KOPT-K1 (cell line): ENCODE measurements at regions not wholly inside any gene's neighbourhood (a gene's known extent, or its start where the extent isn't known, plus 50 kb on each side); places are given as distances from the start of the nearest gene placed in this dataset.

Experiments
- H3K27ac ChIP-seq: fragments of 200-600 bp; sonication (generic); 2 replicates; pipeline ENCODE4 v1.5.1; 2016; ENCODE audit warnings: antibody characterized with exemption, mild to moderate bottlenecking, low read depth, low read length; ENCODE audit not compliant: poor library complexity, severe bottlenecking
- H3K36me3 ChIP-seq: fragments of 200-600 bp; sonication (generic); 2 replicates; pipeline ENCODE4 v1.5.1; 2017; ENCODE audit warnings: antibody characterized with exemption, mild to moderate bottlenecking, low read length, moderate library complexity; ENCODE audit not compliant: insufficient read depth
- H3K9me3 ChIP-seq: fragments of 200-600 bp; sonication (generic); 2 replicates; pipeline ENCODE4 v1.5.1; 2017; ENCODE audit warnings: antibody characterized with exemption, low read length, mild to moderate bottlenecking; ENCODE audit not compliant: insufficient read depth, poor library complexity, severe bottlenecking

DNA sequence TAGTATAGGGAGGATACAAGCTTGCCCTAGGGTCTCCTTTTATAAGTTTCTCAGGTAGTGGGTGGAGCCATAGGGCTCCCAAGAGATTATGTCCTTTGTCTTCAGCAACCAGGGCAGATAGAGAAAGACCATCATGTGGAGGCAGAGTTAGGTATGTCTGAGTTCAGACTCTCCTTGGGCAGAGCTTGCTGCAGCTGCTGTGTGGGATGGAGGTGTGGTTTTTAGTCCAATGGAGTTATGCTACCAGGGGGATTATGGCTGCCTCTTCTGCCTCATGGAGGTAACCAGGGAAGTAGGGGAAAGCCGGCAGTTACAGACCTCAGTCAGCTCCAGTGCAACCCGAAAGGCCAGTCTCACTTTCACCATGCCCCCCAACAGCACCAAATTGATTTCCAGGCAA lies 220.5 kb downstream of the NECTIN3 start:
- H3K9me3 ChIP-seq, result no peaks in the 10 kb centered on the region
- H3K27ac ChIP-seq, result peak overlapping the region; percentile 21
- no peaks in the 10 kb centered on the region for H3K36me3 ChIP-seq

DNA sequence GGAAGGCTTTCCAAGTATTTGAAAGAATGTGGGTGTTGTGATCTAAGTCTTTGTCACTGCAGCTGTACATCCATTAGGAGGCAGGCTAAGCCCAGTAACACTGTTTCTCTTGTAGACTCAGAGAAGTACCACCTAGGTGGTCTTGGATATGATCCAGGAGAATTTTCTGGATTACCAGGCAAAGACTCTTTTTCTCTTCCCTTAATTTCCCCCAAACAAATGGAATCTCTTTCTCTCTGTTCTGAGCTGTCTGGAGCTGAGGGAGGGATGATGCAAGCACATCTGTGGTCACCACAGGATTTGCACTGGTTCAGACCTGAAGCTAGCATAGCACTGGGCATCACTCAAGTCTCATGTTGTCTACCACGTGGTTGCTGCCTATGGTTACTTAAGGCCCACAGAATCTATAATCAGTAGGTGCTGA lies 227.6 kb downstream of the NECTIN3 start:
- H3K9me3 ChIP-seq, result no peaks in the 10 kb centered on the region
- no peaks in the 10 kb centered on the region for H3K36me3 ChIP-seq
- peak overlapping the region; percentile 79 for H3K27ac ChIP-seq

DNA sequence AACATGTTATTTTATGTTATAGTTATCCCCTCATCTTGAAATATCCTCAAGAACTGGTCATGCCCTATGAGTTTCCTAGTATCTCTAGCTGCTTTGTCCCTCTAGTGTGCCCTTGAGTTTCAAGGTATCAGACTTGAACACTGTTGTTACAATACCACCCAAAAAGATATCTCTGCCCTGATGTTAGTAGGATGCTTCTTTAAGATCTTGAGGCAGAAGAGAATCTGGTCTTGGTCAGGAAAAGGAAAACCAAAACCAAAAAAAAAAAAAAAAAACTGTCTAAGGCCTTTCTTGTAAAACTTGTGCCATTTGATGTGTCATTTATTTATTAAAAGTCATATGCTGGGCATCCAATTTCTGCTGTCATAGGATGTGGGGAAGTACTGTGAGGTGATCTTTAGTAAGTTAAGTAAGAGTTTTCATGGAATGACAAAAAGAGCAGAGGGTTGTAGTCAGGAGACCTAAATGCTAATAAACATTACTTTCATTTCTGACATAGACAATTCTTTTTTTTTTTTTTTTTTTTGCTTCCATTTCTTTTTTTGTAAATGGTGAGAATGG lies 229.7 kb downstream of the NECTIN3 start:
- no peaks in the 10 kb centered on the region for H3K9me3 ChIP-seq
- H3K36me3 ChIP-seq, result no peaks in the 10 kb centered on the region
- peak overlapping the region; percentile 79 for H3K27ac ChIP-seq

DNA sequence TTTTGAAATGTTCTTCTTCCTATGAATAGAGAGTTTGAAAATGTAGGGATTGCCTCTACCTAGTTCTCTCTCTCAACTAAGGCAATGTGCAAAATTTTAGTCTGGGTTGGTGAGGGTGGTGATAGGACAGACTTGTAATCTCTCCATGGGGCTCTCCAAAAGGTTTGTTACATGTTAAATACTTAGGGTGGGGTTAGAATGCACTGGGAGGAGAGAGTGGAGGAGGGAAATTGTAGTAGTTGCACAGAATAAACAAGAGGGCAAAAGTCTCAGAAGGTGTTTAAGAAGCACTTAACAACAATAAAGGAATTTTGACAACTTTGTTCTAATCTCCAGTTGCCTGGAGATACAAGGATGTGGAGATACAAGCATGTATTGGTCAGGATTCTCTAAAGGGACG lies 230.4 kb downstream of the NECTIN3 start:
- Histone ChIP-seq H3K27ac (peak overlapping the region; percentile 79), H3K9me3 (no peaks in the 10 kb centered on the region), H3K36me3 (no peaks in the 10 kb centered on the region)

DNA sequence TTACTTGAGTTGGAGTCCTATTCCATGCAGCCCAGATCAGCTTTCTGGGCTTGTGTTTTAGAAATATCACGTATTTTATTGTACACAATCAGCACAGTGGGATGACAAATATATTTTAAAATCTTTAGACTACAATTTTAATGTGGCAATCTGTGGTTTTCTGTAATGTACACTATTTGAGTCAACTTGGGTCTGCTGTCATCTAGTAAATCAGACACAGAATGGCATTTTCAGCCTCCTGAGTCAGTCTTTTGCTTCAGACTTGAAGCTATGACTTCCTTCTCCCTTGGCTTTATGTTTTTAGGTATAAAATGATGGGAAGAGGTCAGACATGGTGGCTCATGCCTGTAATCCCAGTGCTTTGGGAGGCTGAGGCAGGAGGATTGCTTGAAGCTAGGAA lies 232.1 kb downstream of the NECTIN3 start:
- Histone ChIP-seq H3K27ac (peak overlapping the region; percentile 79), H3K9me3 (no peaks in the 10 kb centered on the region), H3K36me3 (no peaks in the 10 kb centered on the region)

DNA sequence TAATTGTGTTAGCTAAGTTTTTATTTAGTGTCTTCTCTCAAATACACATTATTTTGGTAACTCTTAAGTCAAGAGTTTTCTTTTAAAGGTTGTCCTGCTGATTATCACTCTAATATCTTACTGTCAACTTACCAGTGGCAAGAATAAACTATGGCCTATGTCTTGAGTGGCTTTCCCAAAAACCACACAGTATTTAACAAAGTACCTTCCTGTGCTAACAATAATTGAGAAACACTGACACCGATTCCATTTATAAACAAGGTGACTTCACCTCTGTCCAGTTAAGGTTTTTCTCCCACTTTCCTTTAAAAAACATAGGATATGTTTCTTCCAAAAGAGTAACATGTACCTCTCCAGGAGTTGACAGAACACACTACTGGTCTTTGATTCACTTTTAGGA lies 234.3 kb upstream of the CD96 start:
- peak overlapping the region; percentile 97 for H3K27ac ChIP-seq
- H3K36me3 ChIP-seq, result no peaks in the 10 kb centered on the region
- no peaks in the 10 kb centered on the region for H3K9me3 ChIP-seq

DNA sequence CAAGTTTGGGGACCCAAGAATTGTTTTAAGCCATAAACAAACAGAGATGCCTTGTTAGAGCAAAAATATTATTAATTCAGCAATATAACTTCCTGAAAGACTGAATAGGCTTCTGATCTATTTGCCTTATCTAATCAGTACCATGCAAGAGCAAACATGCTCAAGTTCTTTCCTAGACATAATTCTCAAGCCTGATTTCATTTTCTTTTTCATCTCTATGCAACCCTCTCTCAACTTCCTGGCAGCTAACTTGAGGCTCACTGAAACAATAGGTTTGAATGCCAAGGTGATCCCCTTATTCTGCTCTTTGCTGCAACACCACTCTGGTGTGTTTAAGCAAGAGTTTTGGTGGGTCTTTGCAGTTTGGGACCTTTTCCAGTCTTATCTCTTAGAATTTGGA lies 230.9 kb upstream of the CD96 start:
- peak overlapping the region; percentile 97 for H3K27ac ChIP-seq
- no peaks in the 10 kb centered on the region for H3K36me3 ChIP-seq
- no peaks in the 10 kb centered on the region for H3K9me3 ChIP-seq

DNA sequence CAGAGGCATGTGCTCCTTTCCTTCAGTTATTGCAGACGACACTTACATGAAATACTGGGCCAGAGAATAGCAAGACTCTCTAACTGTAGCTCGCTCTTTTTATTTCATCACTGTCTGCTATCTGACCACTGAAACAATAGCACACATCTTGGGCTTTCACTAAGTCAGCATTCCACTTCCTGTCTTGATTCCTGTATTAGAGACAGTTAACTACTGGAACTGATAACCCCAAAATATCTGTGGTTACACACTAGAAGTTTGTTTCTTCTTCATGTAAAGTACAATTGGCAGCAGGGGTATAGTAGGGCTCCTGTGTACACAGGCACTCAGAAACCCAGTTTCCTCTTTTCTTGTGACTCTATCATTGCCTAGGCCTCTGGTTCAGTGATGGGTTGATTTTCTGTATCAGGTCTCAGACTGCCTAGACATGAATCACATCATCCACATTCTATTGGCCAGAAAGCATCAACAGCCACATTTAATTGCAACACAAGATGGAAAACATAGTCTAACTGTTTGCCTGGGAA lies 230.2 kb upstream of the CD96 start:
- Histone ChIP-seq H3K9me3 (no peaks in the 10 kb centered on the region), H3K27ac (peak overlapping the region; percentile 97), H3K36me3 (no peaks in the 10 kb centered on the region)

DNA sequence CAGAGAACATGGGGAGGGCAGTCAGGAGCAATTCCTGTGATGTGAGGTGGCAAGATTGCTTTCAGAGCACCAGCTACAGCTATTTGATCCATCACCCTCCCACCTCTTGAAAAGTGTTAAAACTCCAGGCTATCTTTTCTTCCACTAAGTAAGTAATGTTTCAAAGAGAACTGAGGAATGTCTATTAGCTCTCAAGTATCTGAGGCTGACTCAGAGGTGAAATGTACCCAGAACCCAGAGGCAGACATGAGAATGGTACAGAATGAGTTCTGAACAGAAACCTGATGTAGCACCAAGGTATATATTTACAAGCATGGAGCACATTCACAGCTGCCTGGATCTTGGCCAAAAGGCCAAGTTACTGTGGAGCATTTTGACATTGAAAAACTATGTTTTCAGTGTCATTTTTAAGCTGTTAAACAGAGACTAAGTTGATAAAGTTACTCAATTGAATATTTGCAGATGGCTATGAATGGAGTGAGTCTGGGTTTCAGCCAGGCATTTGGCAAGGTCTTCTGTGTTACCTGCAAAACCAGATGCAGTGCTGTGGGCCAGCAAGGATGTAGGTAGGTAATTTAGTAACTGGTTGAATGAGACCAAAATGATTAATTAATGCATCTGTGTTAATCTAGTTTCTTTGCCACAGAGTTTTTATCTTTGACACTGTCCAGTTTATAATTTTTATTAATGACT lies 227.7 kb upstream of the CD96 start:
- H3K36me3 ChIP-seq, result no peaks in the 10 kb centered on the region
- H3K9me3 ChIP-seq, result no peaks in the 10 kb centered on the region
- H3K27ac ChIP-seq, result peak overlapping the region; percentile 97

DNA sequence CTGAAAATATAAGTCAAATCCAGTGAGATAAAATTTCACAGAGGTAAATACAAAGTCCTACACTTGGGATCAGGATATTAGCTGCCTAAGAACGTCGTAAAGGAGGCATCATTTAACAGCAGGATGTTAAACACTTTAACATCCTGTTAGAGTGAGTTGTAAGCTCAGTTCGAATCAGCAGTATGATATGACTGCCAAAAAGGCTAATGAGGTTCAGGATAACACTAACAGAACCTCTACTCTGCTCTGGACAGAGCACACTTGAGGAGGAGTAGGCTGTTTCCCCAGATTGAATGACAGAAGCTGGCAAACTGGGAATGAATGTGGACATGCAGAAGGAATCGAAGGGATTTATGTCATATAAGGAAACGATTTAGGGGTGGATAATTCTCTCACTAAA lies 227.1 kb upstream of the CD96 start:
- H3K27ac ChIP-seq, result peak overlapping the region; percentile 97
- no peaks in the 10 kb centered on the region for H3K36me3 ChIP-seq
- H3K9me3 ChIP-seq, result no peaks in the 10 kb centered on the region

DNA sequence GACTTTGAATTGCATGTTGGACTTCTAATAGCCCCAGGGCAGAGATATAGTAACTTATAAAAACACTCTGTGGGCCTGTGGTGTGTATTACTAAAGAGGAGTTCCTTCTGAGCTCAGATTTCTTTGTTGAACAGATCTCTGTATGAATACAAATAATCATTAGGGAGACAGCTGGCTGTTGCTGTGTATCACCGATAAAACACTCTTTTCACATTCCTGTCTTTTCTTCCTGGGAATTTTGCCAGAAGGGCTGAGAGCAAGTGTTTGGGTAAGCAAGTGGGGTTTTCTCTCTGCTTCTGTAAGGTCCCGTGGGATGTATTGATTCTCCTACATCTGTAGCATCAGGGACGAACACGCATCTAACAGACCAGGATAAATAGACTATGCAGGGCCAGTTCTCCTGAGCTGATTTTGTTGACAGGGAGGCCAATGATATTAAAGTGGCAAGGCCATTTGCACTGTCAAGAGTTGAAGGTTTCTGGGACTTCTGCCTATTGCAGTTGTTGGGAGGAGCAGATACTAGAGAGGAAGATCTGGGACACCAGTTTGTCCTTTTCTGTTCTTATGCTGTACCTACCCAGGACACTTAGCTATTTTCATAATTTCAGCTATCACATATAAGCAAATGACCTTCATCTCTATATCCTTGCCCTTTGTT lies 225.9 kb upstream of the CD96 start:
- peak overlapping the region; percentile 97 for H3K27ac ChIP-seq
- H3K36me3 ChIP-seq, result no peaks in the 10 kb centered on the region
- H3K9me3 ChIP-seq, result no peaks in the 10 kb centered on the region

DNA sequence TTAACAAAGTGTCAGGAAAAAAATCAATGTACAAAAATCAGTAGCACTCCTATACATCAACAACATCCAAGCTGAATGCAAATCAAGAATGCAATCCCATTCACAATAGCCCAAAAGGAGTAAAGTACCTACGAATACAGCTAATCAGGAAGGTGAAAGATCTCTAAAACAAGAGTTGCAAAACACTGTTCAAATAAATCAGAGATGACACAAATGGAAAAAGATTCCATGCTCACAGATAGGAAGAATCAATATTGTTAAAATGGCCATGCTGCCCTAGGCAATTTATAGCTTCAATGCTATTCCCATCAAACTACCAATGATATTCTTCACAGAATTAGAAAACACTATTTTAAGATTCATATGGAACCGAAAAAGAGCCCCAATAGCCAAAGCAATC lies 223.7 kb upstream of the CD96 start:
- H3K9me3 ChIP-seq, result no peaks in the 10 kb centered on the region
- peak overlapping the region; percentile 90 for H3K27ac ChIP-seq
- H3K36me3 ChIP-seq, result no peaks in the 10 kb centered on the region

DNA sequence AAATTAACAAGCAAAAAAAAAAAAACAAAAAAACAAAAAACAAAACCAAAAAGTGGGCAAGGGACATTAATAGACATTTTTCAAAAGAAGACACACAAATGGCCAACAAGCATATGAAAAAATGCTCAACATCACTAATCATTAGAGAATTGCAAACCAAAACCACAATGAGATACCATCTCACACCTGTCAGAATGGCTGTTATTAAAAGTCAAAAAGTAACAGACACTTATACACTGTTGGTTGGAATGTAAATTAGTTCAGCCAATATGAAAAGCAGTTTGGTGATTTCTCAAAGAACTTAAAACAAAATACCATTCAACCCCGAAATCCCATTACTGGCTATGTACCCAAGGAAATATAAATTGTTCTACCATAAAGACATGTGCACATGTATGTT lies 222.4 kb upstream of the CD96 start:
- Histone ChIP-seq H3K9me3 (no peaks in the 10 kb centered on the region), H3K36me3 (no peaks in the 10 kb centered on the region), H3K27ac (peak overlapping the region; percentile 90)

DNA sequence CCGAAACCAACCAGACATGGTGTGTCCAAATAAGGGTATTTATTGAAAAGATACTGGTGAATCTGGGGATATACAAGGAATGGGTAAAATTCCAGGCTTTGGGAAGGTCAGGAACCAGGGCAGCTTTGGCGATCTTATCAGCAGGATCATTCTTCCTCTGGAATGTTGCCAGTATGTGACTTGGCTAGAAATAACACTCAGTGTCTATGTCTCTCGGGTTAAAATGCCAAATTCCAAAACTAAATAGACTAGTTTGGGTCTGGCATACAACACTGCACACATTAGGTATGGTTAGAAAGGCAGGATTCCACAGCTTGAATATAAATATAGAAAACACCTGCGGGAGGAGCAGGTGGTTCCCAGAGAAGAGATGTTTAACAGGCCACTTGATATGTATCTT lies 220.2 kb upstream of the CD96 start:
- H3K27ac ChIP-seq, result peak overlapping the region; percentile 90
- H3K36me3 ChIP-seq, result no peaks in the 10 kb centered on the region
- H3K9me3 ChIP-seq, result no peaks in the 10 kb centered on the region

DNA sequence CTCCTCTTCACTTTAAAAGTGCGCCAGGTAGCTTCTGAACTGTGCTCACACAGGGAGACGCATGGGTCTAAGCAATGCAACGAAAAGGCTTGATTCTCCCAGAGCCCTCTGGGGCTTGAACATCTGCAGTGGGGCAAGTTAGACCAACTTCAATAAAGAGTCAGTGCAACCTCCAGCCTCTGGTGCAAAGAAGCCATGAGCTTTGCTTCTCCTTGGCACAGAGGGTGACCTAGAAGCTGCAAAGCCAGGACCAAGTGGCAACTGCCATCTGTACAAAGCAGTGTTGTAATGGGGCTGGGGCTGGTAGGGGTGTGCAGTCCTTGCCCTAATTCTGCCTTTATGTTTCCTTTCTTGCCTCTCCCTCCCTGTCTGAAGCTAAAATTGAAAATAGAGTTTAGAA lies 219.0 kb upstream of the CD96 start:
- Histone ChIP-seq H3K27ac (peak overlapping the region; percentile 90), H3K9me3 (no peaks in the 10 kb centered on the region), H3K36me3 (no peaks in the 10 kb centered on the region)
